Left ventricle myocardium inferior (tissue), 1 donor: ENCODE measurements at regions not wholly inside any gene's neighbourhood (a gene's known extent, or its start where the extent isn't known, plus 50 kb on each side); places are given as distances from the start of the nearest gene placed in this dataset.

Experiments
- DNase-seq: peaks from one replicate; pipeline ENCODE4 v3.0.0-alpha.2; 2020
- H3K27ac ChIP-seq: fragments of 200-600 bp; replicated peaks from 2 replicates; pipeline ENCODE4 v1.8.0; 2021
- H3K27me3 ChIP-seq: fragments of 200-600 bp; 2 replicates; pipeline ENCODE4 v1.8.0; 2021; ENCODE audit warnings: low read depth
- H3K36me3 ChIP-seq: fragments of 200-600 bp; 2 replicates; pipeline ENCODE4 v1.8.0; 2021
- H3K4me1 ChIP-seq: fragments of 200-600 bp; 2 replicates; pipeline ENCODE4 v1.8.0; 2021
- H3K4me3 ChIP-seq: fragments of 200-600 bp; 2 replicates; pipeline ENCODE4 v1.8.0; 2021; ENCODE audit warnings: mild to moderate bottlenecking, moderate library complexity
- H3K9me3 ChIP-seq: fragments of 200-600 bp; replicated peaks from 2 replicates; pipeline ENCODE4 v1.8.0; 2021
- CTCF ChIP-seq: fragments of 200-600 bp; IDR thresholded peaks from 2 replicates; pipeline ENCODE4 v1.8.0; 2021; ENCODE audit warnings: antibody characterized with exemption, mild to moderate bottlenecking, borderline replicate concordance
- intact Hi-C: fragments of 100-400 bp; cut with micrococcal nuclease; formaldehyde crosslinking; loops from one replicate; pipeline ENCODE4 v1.11.0; 2022
- donor health status: DM: no; HTN: yes; CAD: no; lungs with severe emphysema.

GRCh38 chr3:174775603-174776002 is 83.5 kb upstream of the NAALADL2 start:
- H3K4me1 ChIP-seq: peaks cover 8% of the 10 kb centered on the region
- no peaks in the 10 kb centered on the region for H3K36me3 ChIP-seq
- H3K27me3 ChIP-seq: no peaks in the 10 kb centered on the region
- H3K27ac ChIP-seq: peak overlapping the region; percentile 40
- peaks cover 15% of the 10 kb centered on the region for H3K9me3 ChIP-seq
- intact Hi-C loops: no loop called here
- no peak overlapping the region for H3K4me3 ChIP-seq
- TF ChIP-seq CTCF: no peak
- DNase-seq: no peak

- TF ChIP-seq CTCF: no peak
- peaks cover 15% of the 10 kb centered on the region for H3K9me3 ChIP-seq
- no peak for DNase-seq
- H3K27ac ChIP-seq: peak overlapping the region; percentile 40
- intact Hi-C loops: no loop called here
- no peaks in the 10 kb centered on the region for H3K27me3 ChIP-seq
- peaks cover 8% of the 10 kb centered on the region for H3K4me1 ChIP-seq
- H3K4me3 ChIP-seq: no peak overlapping the region
- no peaks in the 10 kb centered on the region for H3K36me3 ChIP-seq
These were observed 83.0 kb upstream of the NAALADL2 start for GRCh38 chr3:174776123-174776522.

DNA sequence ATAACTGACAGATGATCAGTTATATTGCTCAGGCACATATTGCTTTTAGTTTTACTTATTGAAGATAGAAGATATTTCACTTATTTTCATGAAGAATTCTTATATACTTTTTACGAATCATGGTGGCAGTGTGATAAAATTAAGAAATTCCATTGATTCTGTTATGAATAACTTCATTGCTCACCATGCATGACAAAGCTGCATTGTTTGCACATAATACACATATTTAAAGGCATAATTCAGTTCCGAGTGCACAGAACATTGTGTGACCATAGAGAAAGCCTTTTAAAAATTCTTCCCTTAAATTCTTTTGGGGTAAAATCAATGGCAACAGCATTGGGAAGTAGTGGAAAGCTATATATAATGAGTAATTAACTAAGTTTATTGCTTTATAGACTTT is 82.5 kb upstream of the NAALADL2 start:
- no peak overlapping the region for H3K4me3 ChIP-seq
- no peak overlapping the region for H3K27ac ChIP-seq
- intact Hi-C loops: no loop called here
- peaks cover 8% of the 10 kb centered on the region for H3K4me1 ChIP-seq
- no peaks in the 10 kb centered on the region for H3K36me3 ChIP-seq
- H3K9me3 ChIP-seq: peaks cover 15% of the 10 kb centered on the region
- H3K27me3 ChIP-seq: no peaks in the 10 kb centered on the region
- no peak for TF ChIP-seq CTCF
- DNase-seq: no peak

DNA sequence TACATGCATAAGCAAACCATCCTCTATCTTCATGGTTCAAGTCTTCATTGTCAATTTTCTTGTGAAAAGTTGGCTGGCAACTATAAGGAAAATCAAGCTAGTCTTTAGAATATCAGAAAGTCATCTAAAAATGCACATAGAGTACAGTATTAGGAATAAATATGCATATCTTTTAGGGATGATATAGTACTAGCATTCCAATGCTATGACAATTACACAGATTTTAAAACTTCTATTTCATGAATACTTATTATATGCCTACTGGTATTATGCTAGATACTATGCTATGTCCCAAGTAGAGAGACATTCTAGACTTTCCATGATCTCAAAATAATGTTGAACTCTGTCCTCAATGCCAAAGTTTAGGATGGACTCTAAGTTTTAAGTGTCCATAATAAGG is 81.3 kb upstream of the NAALADL2 start:
- no peak overlapping the region for H3K4me3 ChIP-seq
- no peak overlapping the region for H3K27ac ChIP-seq
- no peaks in the 10 kb centered on the region for H3K27me3 ChIP-seq
- intact Hi-C loops: no loop called here
- H3K9me3 ChIP-seq: peaks cover 15% of the 10 kb centered on the region
- peaks cover 8% of the 10 kb centered on the region for H3K4me1 ChIP-seq
- no peak for TF ChIP-seq CTCF
- no peaks in the 10 kb centered on the region for H3K36me3 ChIP-seq
- DNase-seq: no peak

DNA sequence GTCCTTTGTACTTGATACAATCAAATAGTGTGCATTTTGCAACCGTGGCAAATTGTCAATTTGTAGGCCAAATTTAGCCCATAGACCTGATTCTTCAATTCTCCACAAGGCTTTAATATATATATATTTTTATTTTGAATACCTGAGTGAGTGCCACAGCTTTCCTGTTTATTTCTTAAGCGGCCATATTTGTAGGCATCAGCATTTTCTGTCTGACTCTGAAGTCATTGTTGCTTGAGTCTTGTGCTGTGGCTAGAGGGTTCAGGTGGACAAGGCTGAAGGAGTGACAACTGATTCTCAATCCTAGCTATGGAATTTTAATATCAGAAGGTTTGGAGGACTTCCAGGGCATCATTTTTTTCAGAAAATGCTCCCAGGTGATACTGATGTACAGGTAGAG is 75.6 kb upstream of the NAALADL2 start:
- Histone ChIP-seq H3K9me3 (peaks cover 14% of the 10 kb centered on the region), H3K4me3 (no peak overlapping the region), H3K27me3 (no peaks in the 10 kb centered on the region), H3K27ac (no peak overlapping the region), H3K36me3 (no peaks in the 10 kb centered on the region), H3K4me1 (no peaks in the 10 kb centered on the region)
- TF ChIP-seq CTCF: no peak
- intact Hi-C loops: no loop called here
- no peak for DNase-seq
